Left lung (tissue), 4 donors: ENCODE measurements at regions not wholly inside any gene's neighbourhood (a gene's known extent, or its start where the extent isn't known, plus 50 kb on each side); places are given as distances from the start of the nearest gene placed in this dataset.

ENCODE experiments used
- ATAC-seq: fragments of 200-7000 bp; cut with Tn5 transposase; one replicate; pipeline ENCODE4 v1.9.1; 2020; ENCODE audit warnings: moderate library complexity
- DNase-seq, 4 donors: peaks; one replicate each; pipeline ENCODE4 v3.0.0-alpha.2; 2013 to 2020
- H3K27ac ChIP-seq, 2 donors: fragments of 200-600 bp; sonication (generic) in 1 of 2; one replicate each; pipeline versions ENCODE4 v1.5.0 to v1.8.0; 2020 to 2021
- H3K27me3 ChIP-seq, 2 donors: fragments of 200-600 bp; sonication (generic) in 1 of 2; one replicate each; pipeline versions ENCODE4 v1.5.0 to v1.8.0; 2020 to 2021
- H3K36me3 ChIP-seq, 2 donors: fragments of 200-600 bp; sonication (generic) in 1 of 2; one replicate each; pipeline versions ENCODE4 v1.5.0 to v1.8.0; 2020 to 2021
- H3K4me1 ChIP-seq, 2 donors: fragments of 200-600 bp; one replicate each; pipeline ENCODE4 v1.8.0; 2021
- H3K4me3 ChIP-seq, 2 donors: fragments of 200-600 bp; sonication (generic) in 1 of 2; one replicate each; pipeline versions ENCODE4 v1.5.0 to v1.8.0; 2020 to 2021; ENCODE audit warnings: mild to moderate bottlenecking in 1 of 2
- H3K9me3 ChIP-seq, 2 donors: fragments of 200-600 bp; sonication (generic) in 1 of 2; one replicate each; pipeline versions ENCODE4 v1.5.0 to v1.8.0; 2020 to 2021
- intact Hi-C, 2 donors: fragments of 100-400 bp; cut with DNase I; formaldehyde crosslinking; loops; one replicate each; pipeline versions ENCODE4 v1.11.2 to v1.14.2; 2022
- TF ChIP-seq, protein P1 (sequence below), 2 donors: fragments of 200-600 bp; sonication (generic) in 1 of 2; IDR thresholded peaks; one replicate each; pipeline versions ENCODE4 v1.5.0 to v1.8.0; 2021; ENCODE audit warnings: antibody characterized with exemption in 2 of 2
- donor health status: DM: no; HTN: yes; CAD: no.
- donor health status: DM: no; HTN: no; CAD: no.

DNA sequence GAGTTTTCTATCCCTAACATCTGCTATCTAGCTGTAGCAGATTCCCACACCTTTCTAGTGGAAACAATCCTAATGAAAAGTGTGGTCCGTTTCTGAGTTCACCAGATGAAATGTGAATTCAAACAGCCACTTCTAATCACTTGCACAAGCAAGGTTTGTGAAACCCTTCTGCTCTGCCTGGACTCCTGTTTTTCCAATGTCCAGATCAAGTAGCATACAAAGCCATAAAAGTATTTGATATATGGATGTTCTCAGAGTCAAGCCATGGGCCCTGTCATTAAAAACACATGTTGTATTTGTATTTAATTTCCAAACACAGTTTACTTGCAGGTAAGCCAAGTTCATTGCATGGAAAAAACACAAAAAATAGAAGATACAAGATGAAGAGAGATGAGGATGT, 570.4 kb downstream of the NR2F1-AS1 start:
- no peaks in the 10 kb centered on the region for H3K27me3 ChIP-seq
- H3K9me3 ChIP-seq, result no peaks in the 10 kb centered on the region
- H3K4me1 ChIP-seq, result no peaks in the 10 kb centered on the region
- TF ChIP-seq, protein P1, sequence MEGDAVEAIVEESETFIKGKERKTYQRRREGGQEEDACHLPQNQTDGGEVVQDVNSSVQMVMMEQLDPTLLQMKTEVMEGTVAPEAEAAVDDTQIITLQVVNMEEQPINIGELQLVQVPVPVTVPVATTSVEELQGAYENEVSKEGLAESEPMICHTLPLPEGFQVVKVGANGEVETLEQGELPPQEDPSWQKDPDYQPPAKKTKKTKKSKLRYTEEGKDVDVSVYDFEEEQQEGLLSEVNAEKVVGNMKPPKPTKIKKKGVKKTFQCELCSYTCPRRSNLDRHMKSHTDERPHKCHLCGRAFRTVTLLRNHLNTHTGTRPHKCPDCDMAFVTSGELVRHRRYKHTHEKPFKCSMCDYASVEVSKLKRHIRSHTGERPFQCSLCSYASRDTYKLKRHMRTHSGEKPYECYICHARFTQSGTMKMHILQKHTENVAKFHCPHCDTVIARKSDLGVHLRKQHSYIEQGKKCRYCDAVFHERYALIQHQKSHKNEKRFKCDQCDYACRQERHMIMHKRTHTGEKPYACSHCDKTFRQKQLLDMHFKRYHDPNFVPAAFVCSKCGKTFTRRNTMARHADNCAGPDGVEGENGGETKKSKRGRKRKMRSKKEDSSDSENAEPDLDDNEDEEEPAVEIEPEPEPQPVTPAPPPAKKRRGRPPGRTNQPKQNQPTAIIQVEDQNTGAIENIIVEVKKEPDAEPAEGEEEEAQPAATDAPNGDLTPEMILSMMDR (IDR thresholded peaks at IDR 0.05), result no peak
- DNase-seq, result no peak
- no peak overlapping the region for H3K27ac ChIP-seq
- H3K36me3 ChIP-seq, result no peaks in the 10 kb centered on the region
- ATAC-seq, result no peak
- no peak overlapping the region for H3K4me3 ChIP-seq
- intact Hi-C loops, result no loop called here

DNA sequence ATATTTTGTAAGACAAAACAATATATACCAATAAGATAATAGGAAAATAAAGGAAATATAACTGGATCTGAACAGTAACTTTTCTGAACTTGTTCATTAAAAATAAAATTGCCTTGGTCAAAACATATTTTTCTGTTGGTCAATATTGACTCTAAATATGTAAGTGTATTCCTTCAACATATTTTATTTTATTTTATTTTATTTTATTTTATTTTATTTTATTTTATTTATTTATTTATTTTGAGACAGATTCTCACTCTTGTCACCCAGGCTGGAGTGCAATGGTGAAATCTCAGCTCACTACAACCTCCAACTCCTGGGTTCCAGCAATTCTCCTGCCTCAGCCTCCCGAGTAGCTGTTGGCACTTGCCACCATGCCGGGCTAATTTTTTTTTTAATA, 571.0 kb downstream of the NR2F1-AS1 start:
- no peak overlapping the region for H3K27ac ChIP-seq
- intact Hi-C loops, result no loop called here
- no peak for ATAC-seq

DNA sequence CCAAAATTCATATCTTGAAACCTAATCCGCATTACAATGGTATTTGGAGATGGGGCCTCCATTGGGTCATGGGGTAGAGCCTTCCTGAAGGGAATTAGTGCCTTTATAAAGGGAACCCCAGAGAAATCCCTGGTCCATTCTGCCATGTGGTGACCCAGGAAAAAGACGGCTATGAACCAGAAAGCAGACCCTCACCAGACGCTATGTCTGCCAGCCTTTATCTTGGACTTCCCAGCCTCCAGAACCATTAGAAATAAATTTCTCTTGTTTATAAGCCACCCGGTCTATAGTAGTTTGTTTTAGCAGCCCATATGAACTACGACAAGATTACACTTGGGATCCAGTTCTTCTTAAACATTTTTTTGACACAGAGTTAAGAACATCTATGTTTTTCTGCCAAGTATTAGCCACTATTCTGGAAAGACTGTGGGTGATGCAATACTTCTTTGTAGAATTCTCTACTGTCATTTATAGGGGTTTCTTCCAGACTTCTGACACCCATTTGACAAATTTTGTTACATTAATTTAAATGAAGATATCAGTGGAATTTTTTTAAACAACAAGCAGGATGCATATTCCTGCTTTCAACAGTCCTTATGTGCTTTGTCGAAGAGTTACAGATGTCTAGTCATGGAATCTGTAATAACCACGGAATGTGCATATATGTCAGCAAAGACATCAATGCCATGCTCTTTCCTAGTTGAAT, 572.4 kb downstream of the NR2F1-AS1 start:
- TF ChIP-seq, protein P1 (IDR thresholded peaks at IDR 0.05), result no peak
- no peaks in the 10 kb centered on the region for H3K36me3 ChIP-seq
- H3K27ac ChIP-seq, result no peak overlapping the region
- ATAC-seq, result no peak
- no peaks in the 10 kb centered on the region for H3K27me3 ChIP-seq
- no peaks in the 10 kb centered on the region for H3K4me1 ChIP-seq
- no peaks in the 10 kb centered on the region for H3K9me3 ChIP-seq
- intact Hi-C loops, result no loop called here
- DNase-seq, result no peak
- H3K4me3 ChIP-seq, result no peak overlapping the region

More for the DNA sequence above, 571.0 kb downstream of the NR2F1-AS1 start:
- H3K4me1 ChIP-seq, result no peaks in the 10 kb centered on the region
- H3K4me3 ChIP-seq, result no peak overlapping the region
- TF ChIP-seq, protein P1 (IDR thresholded peaks at IDR 0.05), result no peak
- no peaks in the 10 kb centered on the region for H3K27me3 ChIP-seq
- H3K36me3 ChIP-seq, result no peaks in the 10 kb centered on the region
- no peaks in the 10 kb centered on the region for H3K9me3 ChIP-seq
- no peak for DNase-seq

- Histone ChIP-seq H3K27ac (no peak overlapping the region), H3K4me3 (no peak overlapping the region), H3K36me3 (no peaks in the 10 kb centered on the region), H3K4me1 (no peaks in the 10 kb centered on the region), H3K9me3 (no peaks in the 10 kb centered on the region), H3K27me3 (no peaks in the 10 kb centered on the region)
- ATAC-seq (no peak), DNase-seq (no peak)
- TF ChIP-seq, protein P1 (IDR thresholded peaks at IDR 0.05), result no peak
- intact Hi-C loops, result no loop called here
Measured at GRCh38 chr5:93006915-93007314, 574.1 kb downstream of the NR2F1-AS1 start.

GRCh38 chr5:92998456-92998855, 582.6 kb downstream of the NR2F1-AS1 start:
- Histone ChIP-seq H3K4me3 (no peak overlapping the region), H3K27me3 (no peaks in the 10 kb centered on the region), H3K27ac (peak overlapping the region in 1 of 2 donors; percentile 13), H3K9me3 (peaks cover 0 to 12% of the 10 kb centered on the region in 2 donors), H3K4me1 (no peaks in the 10 kb centered on the region), H3K36me3 (no peaks in the 10 kb centered on the region)
- peak in 2 of 4 donors; percentile 77 to 80 for DNase-seq
- TF ChIP-seq, protein P1 (IDR thresholded peaks at IDR 0.05), result no peak
- intact Hi-C loops, result no loop called here
- ATAC-seq, result peak; percentile 38
